ENCODE measurements at regions not wholly inside any gene's neighbourhood (a gene's known extent, or its start where the extent isn't known, plus 50 kb on each side); places are given as distances from the start of the nearest gene placed in this dataset. TPM values are rescaled to one million over a fixed set of nuclear protein-coding genes. Genes with fewer than 3 reads are reported as not detected.

DNA sequence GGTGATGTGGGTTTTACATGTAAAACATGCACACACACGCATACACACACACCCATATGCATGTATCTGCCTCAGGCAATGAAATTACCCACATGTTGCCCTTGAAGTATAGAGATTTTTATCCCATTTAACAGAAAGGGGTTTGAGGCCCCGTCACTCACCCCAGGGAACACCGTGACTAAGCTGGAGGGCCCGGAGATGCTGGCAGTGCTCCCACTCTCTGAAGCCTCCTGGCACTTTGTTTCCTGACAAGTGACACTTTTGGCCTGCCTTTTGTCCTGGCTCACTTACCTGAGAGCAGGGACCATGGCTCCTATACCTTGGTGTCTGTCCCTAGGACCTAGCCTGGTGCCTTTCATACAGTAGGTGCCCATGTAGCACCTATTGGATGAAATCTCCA lies 50.0 kb upstream of the TNRC6C start:
- 0% methylated on average over 4 of the region's 4 CpGs for WGBS (ENCODE audit: low lambda C conversion rate)
- Histone ChIP-seq H3K36me3 (replicated peaks in 1 of 2; ENCODE audit: control insufficient read depth in 1 of 2, insufficient read depth in 2 of 2, low read length in 2 of 2) (no peaks in the 10 kb centered on the region), H3K4me1 (ENCODE audit: insufficient read depth, low read length) (no peaks in the 10 kb centered on the region), H3K4me3 (replicated peaks in 1 of 3; ENCODE audit: insufficient read depth in 1 of 3, low read depth in 2 of 3, low read length in 3 of 3) (no peak overlapping the region), H4K20me1 (ENCODE audit: insufficient read depth, low read length) (no peaks in the 10 kb centered on the region; the same call in 1 of the 2 replicates), H3K27me3 (ENCODE audit: control insufficient read depth in 1 of 2, insufficient read depth in 2 of 2, low read length in 2 of 2) (peaks cover 15 to 59% of the 10 kb centered on the region in 2 experiments), H3K9me3 (ENCODE audit: low read length) (no peaks in the 10 kb centered on the region), H2AFZ (ENCODE audit: low read length) (no peak overlapping the region), H3K4me2 (ENCODE audit: low read depth, low read length) (no peak overlapping the region), H3K27ac (ENCODE audit: extremely low read length, insufficient read depth, low read length) (no peak overlapping the region), H3K79me2 (ENCODE audit: insufficient read depth, low read length) (no peaks in the 10 kb centered on the region), H3K9ac (ENCODE audit: insufficient read depth, low read depth, low read length) (no peak overlapping the region)
- no peak for TF ChIP-seq ZNF564 (CRISPR knock-in tag; IDR thresholded peaks at IDR 0.05)
- no peak for TF ChIP-seq ZNF256 (CRISPR knock-in tag; conservative IDR thresholded peaks at IDR 0.05)
- TF ChIP-seq ZNF556 (CRISPR knock-in tag; IDR thresholded peaks at IDR 0.05; ENCODE audit: borderline replicate concordance) = no peak
- no peak for TF ChIP-seq CCAR2 (optimal IDR thresholded peaks at IDR 0.05; ENCODE audit: low read depth, low read length)
- no peak for TF ChIP-seq HIVEP1 (CRISPR knock-in tag; IDR thresholded peaks at IDR 0.05)
- no peak for DNase-seq (ENCODE audit: low spot score)
- intact Hi-C loops (cut with micrococcal nuclease; ENCODE audit: unreplicated experiment) = no loop called here
- ChIA-PET POLR2A (no interaction called here), CTCF (ENCODE audit: low intra/inter-chr PET ratio, low total read pairs) (no interaction called here)
- BruUV-seq (replicated peaks) = no TSS peak
- in situ Hi-C loops (cut with HindIII; ENCODE audit: extremely low pct_ligation_motif_present, low pct_unique_long_range_greater_than_20kb) = no loop called here
- no peak for ATAC-seq
- no peak for FAIRE-seq

Small RNA genes lying in the stretch of these regions (microRNA-seq; reads per million reads assigned to microRNA genes)
- gene MIR4316 = not detected

Small RNA genes lying in the stretch of these regions (small RNA-seq; reads per million reads assigned to genes)
- gene MIR4316 (ENCODE audit: insufficient read depth in 2 of 3, insufficient read length in 3 of 3, low read depth in 2 of 3, low replicate concordance in 1 of 3) = 0 reads per million in 3 experiments
- 0 reads per million in 3 experiments for gene RF00019 (ENCODE audit: insufficient read depth in 2 of 3, insufficient read length in 3 of 3, low read depth in 2 of 3, low replicate concordance in 1 of 3)

Measured in HepG2 (cell line).